GM21367 (cell line): ENCODE measurements at regions not wholly inside any gene's neighbourhood (a gene's known extent, or its start where the extent isn't known, plus 50 kb on each side); places are given as distances from the start of the nearest gene placed in this dataset.

ENCODE experiments used
- ATAC-seq: cut with Tn5 transposase; IDR thresholded peaks from one replicate; pipeline ENCODE4 v1.9.1; 2021; ENCODE audit not compliant: unreplicated experiment

DNA sequence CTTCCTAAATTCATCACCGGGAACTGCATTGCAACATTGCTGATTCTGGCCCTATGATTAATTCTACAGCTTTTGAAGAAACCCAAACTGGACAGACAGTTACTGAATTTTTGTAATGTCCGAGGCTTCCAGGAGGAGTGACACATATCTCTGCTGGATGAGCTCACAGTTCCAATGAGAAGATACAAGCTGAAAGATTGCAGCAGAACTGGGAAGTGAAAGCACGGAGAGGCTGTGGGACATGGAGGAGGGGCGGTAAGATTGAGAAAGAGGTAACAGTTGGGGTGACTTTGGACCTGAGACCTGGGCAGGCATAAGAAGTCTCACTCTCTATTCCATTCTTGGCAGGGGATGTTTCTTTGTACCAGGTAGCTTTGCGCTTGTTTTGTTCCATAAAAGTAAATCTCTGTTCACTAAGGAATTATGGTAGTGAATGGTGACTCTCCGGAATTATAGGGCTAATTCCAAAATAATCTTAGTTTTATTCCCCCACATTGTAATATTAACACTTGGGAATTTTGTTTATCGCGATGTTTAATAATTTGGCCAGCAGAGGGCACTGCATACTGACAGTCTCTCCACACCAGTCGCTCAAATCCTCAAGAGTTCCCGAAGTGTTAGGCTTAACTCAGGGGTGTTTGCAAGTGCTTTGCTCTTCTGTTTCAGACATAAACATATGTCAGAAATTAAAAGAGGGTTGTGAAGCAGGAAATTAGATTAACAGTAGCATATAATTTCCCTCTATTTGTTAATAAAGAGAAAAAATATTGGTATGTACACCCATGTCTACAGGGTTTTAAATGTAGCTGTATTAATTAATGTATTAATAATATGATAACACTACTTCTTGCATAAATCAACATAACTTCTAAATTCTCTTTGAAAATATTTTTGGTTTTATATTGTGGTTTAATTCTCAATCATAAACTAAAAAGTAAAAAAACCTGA, 201.4 kb downstream of the SOCS6 start:
- ATAC-seq, result peak; percentile 49

DNA sequence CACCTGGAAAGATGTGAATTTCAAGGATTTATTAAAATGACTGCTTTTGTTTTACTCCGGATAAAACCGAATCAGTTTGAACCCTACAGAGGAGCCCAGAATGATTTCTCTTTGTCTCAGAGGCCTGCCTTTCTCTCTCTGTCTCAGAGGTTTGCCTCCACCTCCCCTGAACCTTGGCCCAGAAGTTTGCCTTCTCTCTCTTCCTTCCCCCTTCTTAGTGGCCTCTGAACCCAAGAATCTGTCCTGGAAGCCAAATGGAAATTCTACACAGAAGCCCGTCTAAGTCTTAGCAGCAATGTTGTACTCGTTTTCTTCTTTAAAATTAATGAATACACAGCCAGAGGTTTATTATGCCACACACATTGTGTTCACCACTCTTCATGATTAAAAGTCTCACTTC, 200.7 kb downstream of the SOCS6 start:
- no peak for ATAC-seq

DNA sequence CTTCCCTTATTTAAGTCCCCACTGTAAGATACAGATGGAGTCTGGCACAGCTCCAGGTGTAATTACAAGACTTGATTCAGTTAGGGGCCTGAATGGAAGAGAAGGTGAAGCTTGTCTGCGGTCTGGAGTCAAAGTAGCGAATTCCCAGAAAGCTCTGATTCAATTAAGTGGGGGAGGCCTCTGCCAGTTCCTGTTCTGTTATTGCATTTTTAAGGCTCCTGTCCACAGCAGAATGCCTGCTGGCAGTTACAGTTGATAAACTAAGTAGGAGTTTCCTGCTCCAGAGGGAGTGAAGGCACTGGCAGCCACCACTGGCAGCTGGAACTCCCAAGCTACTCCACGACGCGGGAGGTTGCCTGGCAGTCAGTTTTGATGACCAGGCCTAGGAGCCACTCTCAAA, 181.1 kb downstream of the SOCS6 start:
- no peak for ATAC-seq

DNA sequence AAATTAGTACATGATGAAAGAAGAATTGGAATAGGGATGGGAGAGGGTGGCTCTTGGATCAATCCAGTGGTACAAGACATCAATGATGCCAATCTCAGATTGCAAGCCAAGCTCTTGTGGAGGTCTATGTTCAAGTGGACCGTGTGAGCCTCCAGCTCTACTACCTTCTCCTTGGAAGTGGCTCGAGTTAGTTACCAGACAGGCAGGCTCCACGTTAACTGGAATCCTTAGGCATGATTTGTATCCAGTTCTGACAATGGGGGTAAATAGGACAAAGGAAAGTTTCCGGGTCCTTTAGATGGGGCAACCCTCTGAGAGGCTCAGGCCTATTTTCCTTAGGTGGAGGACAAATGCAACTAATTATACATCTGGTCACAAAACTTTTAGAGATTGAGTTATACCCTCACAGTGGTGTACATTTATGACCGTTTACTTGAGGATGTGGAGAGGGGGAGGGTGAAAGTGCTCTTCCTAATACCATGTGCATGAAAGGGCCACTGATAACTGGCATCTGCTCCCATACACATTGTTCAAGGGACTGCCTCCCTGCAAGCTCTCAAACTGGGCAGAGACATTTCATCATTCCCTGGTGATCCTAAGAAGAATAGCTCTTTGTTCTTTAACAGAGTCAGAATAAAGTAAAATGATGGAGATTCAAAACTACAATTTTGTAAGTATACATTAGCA, 180.2 kb downstream of the SOCS6 start:
- no peak for ATAC-seq

DNA sequence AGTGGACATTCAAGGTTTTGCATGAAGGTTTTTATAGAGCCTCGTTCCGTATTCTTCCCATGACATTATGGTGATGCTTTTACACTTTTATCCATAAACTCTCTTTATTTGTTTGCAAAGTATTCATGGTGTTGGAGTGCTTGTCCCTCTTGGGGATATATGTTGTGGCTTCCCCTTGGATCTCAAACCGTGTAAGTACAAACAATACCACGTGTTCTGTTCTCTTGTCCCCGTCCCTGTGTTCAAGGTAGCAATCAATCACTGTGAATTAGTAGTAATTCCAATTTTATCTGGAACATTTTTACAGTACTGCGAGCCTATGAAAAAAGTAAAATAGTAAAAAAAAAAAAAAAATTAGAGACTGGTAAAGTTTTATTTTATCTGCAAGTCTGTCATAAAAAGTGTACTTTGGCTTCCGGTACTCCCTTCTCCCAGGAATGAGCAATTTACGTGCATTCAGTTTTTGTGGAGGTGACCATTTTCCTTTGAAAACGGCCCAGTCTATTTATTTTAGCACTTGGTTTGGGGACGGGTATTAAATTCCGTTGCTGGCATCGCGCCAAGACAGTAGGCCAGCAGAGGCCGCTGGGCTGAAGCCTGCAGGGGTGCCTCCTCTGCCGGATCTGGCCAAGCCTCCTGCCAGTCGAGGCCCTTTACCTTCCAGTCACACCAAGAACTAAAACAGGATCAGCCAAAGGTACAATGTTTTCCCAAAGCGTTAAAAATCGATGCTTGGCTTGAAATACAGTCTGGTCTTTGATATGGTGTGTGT, 175.7 kb downstream of the SOCS6 start:
- ATAC-seq, result no peak

DNA sequence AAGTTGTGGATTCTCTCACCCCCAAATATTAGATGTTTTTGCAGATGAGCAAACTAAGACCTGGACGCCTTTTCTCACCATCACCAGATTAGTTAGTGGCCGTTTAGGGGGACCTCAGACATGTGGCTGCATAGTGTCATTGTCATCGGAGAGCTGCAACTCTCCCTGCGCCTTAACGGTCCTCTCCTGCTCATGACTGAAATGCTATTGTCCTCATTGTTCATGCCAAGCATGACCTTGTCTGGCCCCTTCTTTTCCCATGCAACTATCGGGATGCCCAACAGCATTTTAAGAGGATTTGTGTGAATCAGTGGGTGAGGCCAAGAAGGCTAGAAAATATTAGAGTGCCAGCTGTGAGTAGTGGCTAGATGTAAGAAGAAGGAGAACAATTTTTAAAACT, 174.2 kb downstream of the SOCS6 start:
- no peak for ATAC-seq

DNA sequence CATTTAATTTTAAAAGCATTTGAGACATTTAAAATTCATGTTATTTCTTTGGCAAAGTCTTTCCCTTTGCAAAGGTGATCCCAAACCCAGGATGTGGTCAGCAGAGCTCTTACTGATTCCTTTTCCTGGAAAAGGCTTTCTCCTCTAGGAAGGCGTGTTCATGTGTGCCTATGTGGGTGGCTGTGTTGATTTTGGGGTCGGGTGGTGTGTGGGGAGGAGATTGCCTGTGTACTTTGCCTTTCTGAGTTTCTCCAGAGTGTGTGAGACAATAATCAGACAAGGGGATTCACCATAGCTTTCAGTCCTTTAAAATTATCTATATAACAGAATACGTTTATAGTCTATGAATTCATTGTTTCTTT, 173.2 kb downstream of the SOCS6 start:
- ATAC-seq, result no peak

DNA sequence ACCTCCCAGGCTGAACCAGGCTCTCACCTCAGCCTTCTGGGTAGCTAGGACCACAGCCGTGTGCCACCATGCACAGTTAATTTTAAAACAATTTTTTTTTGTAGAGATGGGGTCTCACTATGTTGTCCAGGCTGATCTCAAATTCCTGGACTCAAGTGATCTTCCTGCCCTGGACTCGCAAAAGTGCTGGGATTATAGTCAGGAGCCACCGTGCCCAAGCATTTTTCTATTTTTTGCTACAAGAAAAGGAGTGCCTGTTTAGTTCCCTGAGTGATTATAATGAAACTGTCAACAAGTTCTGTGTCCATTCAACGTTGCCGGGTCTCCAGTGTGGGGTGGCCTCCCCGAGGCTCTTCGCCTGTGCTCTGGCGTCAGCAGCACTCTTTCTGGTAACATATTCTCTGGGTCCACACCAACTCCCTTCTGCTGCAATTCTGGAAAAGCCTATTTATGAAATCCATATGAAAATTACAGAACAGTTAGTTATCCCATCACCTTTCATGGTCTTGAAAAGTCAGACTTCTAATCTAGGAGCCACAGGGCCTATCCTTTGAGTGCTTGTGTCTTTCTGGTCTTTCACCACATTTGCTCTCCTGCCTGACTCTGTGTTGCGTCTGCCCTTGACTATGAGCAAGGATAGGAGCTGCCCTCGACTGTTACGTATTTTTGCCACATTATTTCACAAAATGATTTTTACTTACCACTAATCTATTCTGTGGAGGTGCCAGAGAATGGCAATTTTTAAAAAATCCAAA, 172.7 kb downstream of the SOCS6 start:
- no peak for ATAC-seq

DNA sequence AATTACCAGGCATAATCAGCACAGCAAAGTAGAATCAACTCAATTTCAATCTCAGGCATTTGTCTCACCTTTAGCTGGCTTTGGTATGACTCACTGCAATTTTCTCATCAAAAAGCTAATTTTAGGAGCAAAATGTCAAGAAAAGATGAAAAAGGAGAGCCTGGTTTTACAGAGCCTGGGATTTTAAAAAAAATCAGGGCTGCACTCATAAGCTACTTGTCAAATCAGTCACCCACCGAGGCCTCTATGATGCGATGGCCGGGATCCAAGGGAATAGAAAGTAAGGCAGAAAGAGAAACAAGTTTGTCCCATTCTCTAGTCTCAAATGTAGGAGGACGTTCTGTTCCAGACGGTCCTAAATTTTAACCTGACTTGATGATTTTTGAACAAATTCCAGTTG, 170.9 kb downstream of the SOCS6 start:
- no peak for ATAC-seq

DNA sequence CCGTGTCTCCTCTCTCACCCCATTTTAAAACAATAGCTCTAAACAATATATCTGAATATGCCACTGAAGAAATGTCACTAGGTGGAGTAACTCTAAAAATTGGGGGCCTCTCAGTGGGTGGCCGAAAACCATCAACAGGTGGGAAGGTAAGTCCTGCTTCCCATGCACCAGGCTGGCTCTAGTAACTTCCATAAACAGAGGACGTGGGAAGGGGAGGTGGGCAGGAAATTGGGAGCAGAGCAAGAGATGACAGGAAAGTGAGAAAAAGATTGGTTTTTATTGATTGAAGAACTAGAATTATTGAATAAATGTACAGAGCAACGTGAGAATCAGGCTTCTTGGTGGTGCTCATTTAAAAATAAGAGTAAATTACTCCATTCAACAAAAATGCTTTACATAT, 170.4 kb downstream of the SOCS6 start:
- no peak for ATAC-seq

DNA sequence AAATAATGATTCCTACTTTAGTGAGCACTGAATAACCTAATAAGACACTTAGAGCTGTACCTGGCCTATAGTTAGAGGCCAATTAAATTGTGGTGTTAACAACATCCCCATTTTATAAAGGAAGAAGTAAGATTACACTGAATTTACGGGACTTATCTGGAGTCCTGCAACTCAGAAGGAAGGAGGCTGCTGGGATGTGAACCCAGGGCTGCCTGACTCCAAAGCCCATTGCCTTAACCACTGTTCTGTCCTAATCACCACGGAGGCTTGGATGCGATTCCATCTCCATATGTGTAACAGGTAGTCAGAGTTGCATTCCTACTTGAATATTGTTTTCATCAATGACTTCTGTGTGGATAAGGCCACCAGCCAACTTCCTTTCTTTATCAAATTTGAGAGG, 168.9 kb downstream of the SOCS6 start:
- no peak for ATAC-seq

DNA sequence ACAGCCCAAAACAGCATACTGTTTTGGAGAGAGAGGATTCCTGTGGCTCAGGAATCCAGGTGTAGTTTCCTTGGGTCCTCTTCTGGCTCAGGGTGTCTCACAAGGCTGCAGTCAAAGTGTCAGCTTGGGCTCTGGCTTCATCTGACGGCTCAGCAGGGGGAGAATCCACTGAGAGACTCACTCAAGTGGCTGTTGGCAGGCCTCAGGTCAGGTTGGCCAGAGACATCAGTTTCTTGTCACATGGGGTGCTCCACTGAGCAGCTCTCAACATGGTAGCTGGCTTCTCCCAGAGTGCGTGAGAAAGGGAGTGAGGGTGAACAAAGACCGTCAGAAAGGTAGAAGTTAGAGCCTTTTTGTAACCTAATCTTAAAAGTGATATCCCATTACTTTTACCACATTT, 168.4 kb downstream of the SOCS6 start:
- no peak for ATAC-seq

DNA sequence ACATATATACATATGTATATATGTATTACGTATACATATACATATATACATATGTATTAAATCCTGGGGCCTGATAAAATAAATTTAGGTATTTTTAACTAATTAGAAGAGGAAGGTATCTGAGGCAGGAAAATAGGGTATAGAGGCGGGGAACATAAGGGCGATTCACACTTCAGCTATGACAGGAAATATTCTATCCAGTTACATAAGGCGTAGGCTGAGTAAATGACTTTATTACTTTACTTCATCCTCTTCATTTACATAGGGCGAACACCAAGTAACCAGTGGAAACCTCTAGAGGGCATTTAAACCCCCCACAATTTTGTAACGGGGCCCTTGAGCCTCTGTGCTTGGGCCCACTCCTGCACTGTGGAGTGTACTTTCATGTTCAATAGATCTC, 167.5 kb downstream of the SOCS6 start:
- no peak for ATAC-seq

DNA sequence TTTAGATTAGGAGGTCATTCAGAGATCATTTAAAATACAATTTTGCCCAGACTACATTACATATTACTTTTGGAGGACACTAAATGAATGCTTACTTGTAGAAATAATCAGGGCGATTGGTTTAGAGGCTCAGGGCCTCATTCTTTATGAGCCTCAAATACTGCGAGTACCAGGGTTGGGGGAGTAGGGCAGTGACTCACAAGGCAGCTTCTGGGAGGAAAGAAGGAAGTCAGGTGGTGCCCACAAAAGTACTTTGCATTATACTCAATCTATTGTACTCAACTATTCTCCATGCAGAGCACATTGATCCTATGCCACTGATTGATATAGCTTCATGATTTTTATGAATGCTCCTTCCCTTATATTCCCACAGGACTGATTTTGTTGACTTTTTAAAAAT, 166.9 kb downstream of the SOCS6 start:
- no peak for ATAC-seq

DNA sequence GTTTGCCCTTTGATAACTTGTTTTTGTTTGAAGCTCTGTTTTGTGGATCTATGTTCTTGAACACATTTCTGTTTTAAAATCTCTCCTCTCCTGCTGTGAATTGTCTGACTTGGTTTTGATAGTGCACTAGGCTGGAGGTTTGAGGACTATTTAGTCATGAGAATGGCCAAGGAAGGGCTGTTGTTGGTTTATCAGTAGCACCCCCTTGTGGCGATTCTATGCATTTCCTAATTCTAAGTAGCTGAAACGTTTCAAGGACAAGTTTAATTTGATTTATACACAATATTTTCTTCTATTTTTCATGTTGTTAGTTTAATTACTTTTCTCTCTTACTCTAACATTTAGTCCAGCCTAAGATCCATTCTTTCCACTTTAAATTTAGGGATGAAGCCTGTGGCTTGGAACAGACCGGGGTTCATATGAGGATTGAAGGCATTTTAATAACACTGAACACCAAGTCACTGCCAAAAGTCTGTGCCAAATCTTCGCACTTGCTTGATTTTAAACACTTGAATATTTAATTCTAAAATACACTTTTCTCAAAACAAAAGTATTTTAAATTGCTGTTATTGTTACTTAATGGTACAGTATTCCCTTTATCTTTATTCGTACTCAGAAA, 166.0 kb downstream of the SOCS6 start:
- ATAC-seq, result peak; percentile 77

DNA sequence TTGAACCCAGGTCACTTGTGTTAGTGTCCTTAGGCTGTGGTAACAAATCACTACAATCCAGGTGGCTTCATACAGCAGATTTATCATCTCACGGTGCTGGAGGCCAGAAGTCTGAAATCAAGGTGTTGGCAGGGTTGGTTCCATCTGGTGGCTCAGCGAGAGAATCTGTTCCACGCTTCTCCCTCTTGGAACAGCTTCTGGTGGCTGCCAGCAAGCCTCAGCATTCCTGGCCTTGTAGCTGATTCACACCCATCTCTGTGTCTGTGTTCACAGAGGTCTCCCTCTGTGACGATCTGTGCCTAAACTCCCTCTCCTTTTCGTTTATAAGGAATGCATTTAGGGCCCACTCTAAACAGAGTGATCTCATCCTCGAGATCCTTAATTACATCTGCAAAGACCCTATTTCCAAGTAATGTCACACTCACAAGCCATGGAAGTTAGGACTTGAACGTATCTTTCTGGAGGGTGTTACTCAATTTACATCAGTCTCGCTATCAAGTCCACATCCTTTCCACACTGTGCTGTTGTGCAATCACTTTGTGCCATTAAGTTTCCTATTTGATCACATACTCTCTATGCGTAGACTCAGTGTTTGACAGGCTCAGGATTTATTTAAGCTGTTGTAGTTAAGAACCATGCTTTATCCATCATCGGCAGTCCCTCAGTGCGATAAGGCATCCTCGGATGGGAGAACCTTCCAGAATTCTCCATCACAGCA, 164.4 kb downstream of the SOCS6 start:
- ATAC-seq, result no peak

DNA sequence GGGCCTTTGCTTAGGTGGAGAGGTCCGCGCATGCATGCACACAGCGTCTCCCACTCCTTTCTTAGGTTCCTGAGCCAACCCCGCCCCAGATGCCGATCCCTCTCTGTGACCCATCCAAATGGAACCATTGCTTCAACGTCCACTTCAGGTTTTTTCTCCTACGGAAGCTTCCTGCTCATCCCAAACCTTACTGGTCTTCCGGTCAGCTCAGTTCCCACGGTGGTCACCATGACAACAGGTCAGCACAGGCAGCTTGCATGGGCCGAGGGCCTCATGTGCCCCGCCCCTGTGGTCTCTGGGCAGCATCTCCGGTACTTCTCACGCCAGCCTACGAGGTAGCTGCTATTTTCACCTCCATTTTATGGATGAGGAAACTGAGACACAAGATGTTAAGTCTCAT, 163.7 kb downstream of the SOCS6 start:
- no peak for ATAC-seq

DNA sequence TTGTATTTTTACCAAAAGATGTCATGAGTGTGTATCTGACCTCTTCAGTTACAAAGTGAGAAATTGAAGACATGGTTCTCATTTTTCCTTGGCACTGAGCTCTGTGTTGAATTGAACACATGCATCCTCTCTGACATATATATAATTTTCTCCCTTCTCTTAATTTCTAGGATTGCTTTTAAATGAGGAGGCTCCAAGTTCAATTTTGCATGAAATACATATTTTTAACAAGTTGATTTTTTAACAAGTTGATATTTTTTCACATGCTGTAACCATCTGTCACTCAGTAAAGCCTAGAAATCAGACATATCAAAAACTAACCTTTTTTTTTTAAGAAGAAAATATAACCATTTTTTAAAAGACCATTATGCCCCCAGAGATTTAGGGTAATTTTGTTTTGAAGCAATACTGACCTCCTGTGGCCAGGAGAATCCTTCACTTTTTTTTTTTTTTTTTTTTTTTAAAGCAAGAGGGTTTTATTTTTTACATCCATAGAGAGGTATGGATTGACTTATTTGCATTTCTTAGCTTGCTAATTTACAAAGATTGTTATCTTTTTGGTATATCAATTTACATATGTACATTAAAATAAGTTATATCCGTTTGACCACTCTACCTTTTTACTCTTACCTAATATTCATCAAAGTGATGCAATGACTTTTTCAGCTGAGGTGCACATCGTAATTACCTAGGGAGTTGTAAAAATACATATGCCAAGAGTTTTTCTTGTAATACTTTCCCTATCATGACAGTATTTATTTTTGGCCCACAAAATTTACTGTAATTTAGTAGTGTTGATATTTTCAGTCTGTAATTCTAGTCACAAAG, 161.8 kb downstream of the SOCS6 start:
- no peak for ATAC-seq

DNA sequence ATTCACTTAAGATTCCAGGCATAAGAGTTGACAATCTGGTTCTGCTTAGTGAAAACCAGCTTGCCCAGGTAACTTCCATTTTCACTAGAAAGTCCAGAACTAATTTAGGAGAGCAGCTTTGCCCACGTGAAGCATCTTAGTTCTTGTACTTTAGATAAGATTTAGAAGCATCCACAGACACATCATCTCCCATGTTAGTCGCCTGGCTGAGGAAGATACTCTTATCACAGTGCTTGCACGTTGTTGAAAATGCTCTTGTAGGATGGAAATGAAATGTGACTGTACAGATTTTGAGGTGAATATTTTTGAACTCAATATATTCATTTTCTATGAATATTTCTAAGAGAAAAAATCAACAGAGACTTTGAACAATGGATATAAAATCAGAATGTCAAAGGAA, 159.7 kb downstream of the SOCS6 start:
- ATAC-seq, result no peak
